SKM-1 treated with dmso at 0.1 percent for 144 hours (cell line): ENCODE measurements at regions not wholly inside any gene's neighbourhood (a gene's known extent, or its start where the extent isn't known, plus 50 kb on each side); places are given as distances from the start of the nearest gene placed in this dataset.

Experiments used
- DNase-seq: peaks from one replicate; lab custom pipeline; 2025; ENCODE audit not compliant: unreplicated experiment; lab: John Stamatoyannopoulos, UW

GRCh38 chr9:121550041-121550440, 50.4 kb upstream of the GGTA1 start:
- DNase-seq, result no peak

- DNase-seq, result peak; percentile 30
Measured at GRCh38 chr9:121550569-121551512, 51.2 kb upstream of the GGTA1 start.

GRCh38 chr9:121551985-121552753, 52.5 kb upstream of the GGTA1 start:
- DNase-seq, result no peak

GRCh38 chr9:121556082-121556481, 56.4 kb upstream of the GGTA1 start:
- DNase-seq, result no peak

- DNase-seq, result no peak
Measured at GRCh38 chr9:121556580-121556979, 56.9 kb upstream of the GGTA1 start.

GRCh38 chr9:121557581-121558447, 58.2 kb upstream of the GGTA1 start:
- DNase-seq, result peak; percentile 92

- DNase-seq, result no peak
Measured at GRCh38 chr9:121558473-121558872, 58.8 kb upstream of the GGTA1 start.

GRCh38 chr9:121559183-121559582, 59.5 kb upstream of the GGTA1 start:
- no peak for DNase-seq

GRCh38 chr9:121560921-121561320, 61.3 kb upstream of the GGTA1 start:
- no peak for DNase-seq

- no peak for DNase-seq
Measured at GRCh38 chr9:121561385-121562222, 62.0 kb upstream of the GGTA1 start.

GRCh38 chr9:121562301-121562700, 62.7 kb upstream of the GGTA1 start:
- peak; percentile 75 for DNase-seq

GRCh38 chr9:121563425-121563824, 63.8 kb upstream of the GGTA1 start:
- no peak for DNase-seq

GRCh38 chr9:121563881-121564460, 64.3 kb upstream of the GGTA1 start:
- DNase-seq, result no peak

GRCh38 chr9:121564504-121565260, 65.0 kb upstream of the GGTA1 start:
- no peak for DNase-seq

- no peak for DNase-seq
Measured at GRCh38 chr9:121566481-121567465, 67.1 kb upstream of the GGTA1 start.

GRCh38 chr9:121567500-121568342, 68.1 kb upstream of the GGTA1 start:
- no peak for DNase-seq
